ENCODE measurements at regions not wholly inside any gene's neighbourhood (a gene's known extent, or its start where the extent isn't known, plus 50 kb on each side); places are given as distances from the start of the nearest gene placed in this dataset.

- no peak for ATAC-seq (ENCODE audit: low read depth)
- in situ Hi-C loops (cut with MboI; ENCODE audit: low sequenced_read_pairs) (no loop called here), intact Hi-C loops (cut with micrococcal nuclease) (no loop called here)
Observed at GRCh38 chr20:60085551-60086132, 127.4 kb downstream of the CDH26 start.

More at GRCh38 chr20:60085551-60086132, 127.4 kb downstream of the CDH26 start:
- no peaks in the 10 kb centered on the region for H3K36me3 ChIP-seq (ENCODE audit: control insufficient read depth, insufficient read depth, low read length)
- H3K4ac ChIP-seq (ENCODE audit: low read depth, low read length): no peak overlapping the region
- H3K27me3 ChIP-seq (ENCODE audit: control insufficient read depth, insufficient read depth, low read length): peaks cover 26% of the 10 kb centered on the region
- H2AFZ ChIP-seq (replicated peaks; ENCODE audit: low read length, poor library complexity): no peak overlapping the region
- BruUV-seq (replicated peaks): no TSS peak
- no peaks in the 10 kb centered on the region for H4K20me1 ChIP-seq (ENCODE audit: insufficient read depth, low read length)
- H4K8ac ChIP-seq (ENCODE audit: low read depth in 2 of 2, low read length in 2 of 2): no peak overlapping the region
- no peak overlapping the region for H4K91ac ChIP-seq (ENCODE audit: insufficient read depth, low read depth, low read length)
- no peak overlapping the region for H3K14ac ChIP-seq (replicated peaks; ENCODE audit: low read depth, low read length)
- no peak overlapping the region for H2BK20ac ChIP-seq (ENCODE audit: low read depth, low read length)
- H3K56ac ChIP-seq (ENCODE audit: extremely low read depth, insufficient read depth, low read length): no peak overlapping the region
- H2BK5ac ChIP-seq (ENCODE audit: low read depth, low read length, poor library complexity, severe bottlenecking): no peak overlapping the region
- H3K79me1 ChIP-seq (ENCODE audit: low read depth in 1 of 2, low read length in 2 of 2): no peaks in the 10 kb centered on the region
- no peak overlapping the region for H3K9ac ChIP-seq (ENCODE audit: low read depth, low read length)
- H4K5ac ChIP-seq (ENCODE audit: low read depth, low read length): no peak overlapping the region
- DNase-seq: no peak
- no peak overlapping the region for H3K4me2 ChIP-seq (ENCODE audit: low read depth, low read length)
- ChIA-PET POLR2A (ENCODE audit: unreplicated experiment) (no interaction called here), CTCF (no interaction called here)
- H3K9me1 ChIP-seq (ENCODE audit: insufficient read depth, low read length): no peaks in the 10 kb centered on the region
- H3K27ac ChIP-seq (ENCODE audit: insufficient read depth, low read length): no peak overlapping the region
- no peak overlapping the region for H2BK15ac ChIP-seq (ENCODE audit: low read depth, low read length)
- no peak overlapping the region for H2AK9ac ChIP-seq (replicated peaks; ENCODE audit: low read depth, low read length, poor library complexity)
- H3K18ac ChIP-seq (ENCODE audit: low read depth, low read length): no peak overlapping the region
- H2AK5ac ChIP-seq (ENCODE audit: low read depth, low read length): no peak overlapping the region
- H3K9me3 ChIP-seq (ENCODE audit: control insufficient read depth, insufficient read depth, low read length): no peaks in the 10 kb centered on the region
- no peak overlapping the region for H3K4me3 ChIP-seq (ENCODE audit: insufficient read depth, low read depth, low read length)
- H3K4me1 ChIP-seq (ENCODE audit: control insufficient read depth, insufficient read depth, low read length): no peaks in the 10 kb centered on the region
- 80% methylated on average over 2 of the region's 9 CpGs; no CpG with 5 or more reads in 1 of the 2 experiments for WGBS, 2 experiments (ENCODE audit: extremely low coverage in 2 of 2, insufficient read length in 1 of 2)
- no peak for TF ChIP-seq SMC3 (IDR thresholded peaks at IDR 0.05; ENCODE audit: low read depth, low read length)
- no peak for TF ChIP-seq USF2 (IDR thresholded peaks at IDR 0.05; ENCODE audit: low read depth, low read length)
- TF ChIP-seq MAFK (IDR thresholded peaks at IDR 0.05; ENCODE audit: low read depth, low read length): no peak
- no peak for TF ChIP-seq MAZ (IDR thresholded peaks at IDR 0.05; ENCODE audit: borderline replicate concordance, low read depth, low read length)
- TF ChIP-seq NFE2L2 (IDR thresholded peaks at IDR 0.05; ENCODE audit: low read depth, low read length): no peak
- TF ChIP-seq MXI1 (IDR thresholded peaks at IDR 0.05; ENCODE audit: borderline replicate concordance, low read depth, low read length): no peak
- no peak for TF ChIP-seq POLR2A (IDR thresholded peaks at IDR 0.05; ENCODE audit: low read depth, low read length)
- TF ChIP-seq RFX5 (IDR thresholded peaks at IDR 0.05; ENCODE audit: low read depth, low read length): no peak
- TF ChIP-seq CHD1 (IDR thresholded peaks at IDR 0.05; ENCODE audit: low read depth, low read length): no peak
- no peak for TF ChIP-seq BHLHE40 (IDR thresholded peaks at IDR 0.05; ENCODE audit: low read depth, low read length)
- dilution Hi-C loops (cut with HindIII; ENCODE audit: low sequenced_read_pairs, unreplicated experiment): no loop called here
- H2BK120ac ChIP-seq (ENCODE audit: low read depth, low read length): no peak overlapping the region
- H3K23ac ChIP-seq (ENCODE audit: low read depth, low read length): no peak overlapping the region
